GM12878 (cell line): ENCODE measurements at regions not wholly inside any gene's neighbourhood (a gene's known extent, or its start where the extent isn't known, plus 50 kb on each side); places are given as distances from the start of the nearest gene placed in this dataset.

ENCODE experiments used
- BCLAF1 ChIP-seq: fragments of 450-650 bp; IDR thresholded peaks from 2 replicates; pipeline ENCODE4 v1.6.1; 2017; ENCODE audit warnings: antibody characterized with exemption, mild to moderate bottlenecking, moderate library complexity
- CTCF ChIP-seq, 3 experiments: IDR thresholded peaks in 2 of 3; conservative IDR thresholded peaks in 1 of 3; 2 replicates each; pipeline ENCODE4 v1.5.1; 2011; ENCODE audit warnings: low read depth in 3 of 3, low read length in 3 of 3, mild to moderate bottlenecking in 3 of 3, control low read depth in 2 of 3, moderate library complexity in 2 of 3, inconsistent platforms in 1 of 3, mixed read lengths in 1 of 3; ENCODE audit not compliant: control insufficient read depth in 2 of 3, insufficient read depth in 1 of 3; ENCODE audit errors: extremely low read depth in 1 of 3
- EZH2 ChIP-seq: IDR thresholded peaks from 2 replicates; pipeline ENCODE4 v1.6.1; 2012; ENCODE audit warnings: low read depth, mild to moderate bottlenecking, control low read depth, inconsistent platforms, low read length, borderline replicate concordance; ENCODE audit not compliant: control insufficient read depth
- NFYB ChIP-seq: IDR thresholded peaks from 2 replicates; pipeline ENCODE4 v1.6.1; 2011; ENCODE audit warnings: low read depth, mild to moderate bottlenecking, low read length, improper control_type of control experiment, moderate library complexity; ENCODE audit not compliant: insufficient read depth
- NKRF ChIP-seq: fragments of 450-650 bp; conservative IDR thresholded peaks from 2 replicates; pipeline ENCODE4 v1.6.1; 2017; ENCODE audit warnings: mild to moderate bottlenecking, moderate library complexity

- TF ChIP-seq BCLAF1 (no peak), NFYB (no peak), NKRF (no peak), EZH2 (no peak), CTCF (IDR thresholded peaks at IDR 0.05 in 2 of 3, conservative IDR thresholded peaks at IDR 0.05 in 1 of 3; ENCODE audit: control insufficient read depth in 2 of 3, extremely low read depth in 1 of 3, insufficient read depth in 1 of 3, low read depth in 3 of 3, low read length in 3 of 3) (no peak)
Observed at GRCh38 chr2:38168710-38169480, 92.9 kb upstream of the CYP1B1 start (continued).
